CD4-positive, alpha-beta T cell (primary cell): ENCODE measurements at regions not wholly inside any gene's neighbourhood (a gene's known extent, or its start where the extent isn't known, plus 50 kb on each side); places are given as distances from the start of the nearest gene placed in this dataset.

Experiments
- ATAC-seq: fragments of 200-7000 bp; cut with Tn5 transposase; one replicate; pipeline ENCODE4 v1.10.0; 2022; ENCODE audit warnings: mild to moderate bottlenecking; ENCODE audit not compliant: poor library complexity
- CTCF ChIA-PET: fragments of 350-600 bp; sonication (Branson Sonifier 250); formaldehyde crosslinking; loops from one replicate; lab custom pipeline; 2021; ENCODE audit warnings: antibody characterized with exemption, inconsistent platforms; lab: Charles Lee
- POLR2A ChIA-PET: fragments of 350-600 bp; sonication (Branson Sonifier 250); formaldehyde crosslinking; loops from one replicate; lab custom pipeline; 2021; ENCODE audit warnings: antibody characterized with exemption, inconsistent platforms; lab: Charles Lee
- DNase-seq, 14 experiments: peaks; one replicate each; pipeline ENCODE4 v3.0.0-alpha.2; 2013 to 2020; ENCODE audit warnings: mixed read lengths in 2 of 14
- H3K27ac ChIP-seq, 2 donors: one replicate each; pipeline versions ENCODE4 v1.5.1 to v1.7.0; 2013; ENCODE audit warnings: low read length in 2 of 2, low read depth in 1 of 2, mild to moderate bottlenecking in 1 of 2
- H3K27me3 ChIP-seq, 2 experiments: 1 replicate in 1 of 2; 2 replicates in 1 of 2; pipeline versions ENCODE4 v1.6.1 to v1.7.0; 2013; ENCODE audit warnings: low read length in 2 of 2, control low read depth in 1 of 2, mild to moderate bottlenecking in 1 of 2, moderate library complexity in 1 of 2; ENCODE audit not compliant: insufficient read depth in 2 of 2, control insufficient read depth in 1 of 2
- H3K36me3 ChIP-seq: one replicate; pipeline ENCODE4 v1.6.1; 2013; ENCODE audit warnings: low read length, control low read depth; ENCODE audit not compliant: insufficient read depth
- H3K4me1 ChIP-seq: one replicate; pipeline ENCODE4 v1.6.1; 2013; ENCODE audit warnings: low read length, control low read depth; ENCODE audit not compliant: insufficient read depth
- H3K4me3 ChIP-seq: one replicate; pipeline ENCODE4 v1.5.1; 2013; ENCODE audit warnings: mild to moderate bottlenecking, low read length, moderate library complexity
- H3K9me3 ChIP-seq, 2 experiments: 1 replicate in 1 of 2; 2 replicates in 1 of 2; pipeline versions ENCODE4 v1.6.1 to v1.7.0; 2013; ENCODE audit warnings: low read length in 2 of 2, mild to moderate bottlenecking in 2 of 2, control low read depth in 1 of 2, moderate library complexity in 1 of 2; ENCODE audit not compliant: control insufficient read depth in 1 of 2, insufficient read depth in 1 of 2
- H3K27ac Mint-ChIP-seq: one replicate; pipeline ENCODE4 v1.8.0; 2020; ENCODE audit warnings: mixed read lengths
- H3K27me3 Mint-ChIP-seq: one replicate; pipeline ENCODE4 v1.8.0; 2021; ENCODE audit warnings: mixed read lengths
- H3K36me3 Mint-ChIP-seq: one replicate; pipeline ENCODE4 v1.8.0; 2021; ENCODE audit warnings: low read depth, mixed read lengths
- H3K4me1 Mint-ChIP-seq: one replicate; pipeline ENCODE4 v1.8.0; 2021; ENCODE audit warnings: low read depth, mixed read lengths
- H3K4me3 Mint-ChIP-seq: one replicate; pipeline ENCODE4 v1.8.0; 2020; ENCODE audit warnings: mild to moderate bottlenecking, mixed read lengths
- H3K9me3 Mint-ChIP-seq: one replicate; pipeline ENCODE4 v1.8.0; 2020; ENCODE audit warnings: mixed read lengths
- CTCF ChIP-seq: fragments of 200-600 bp; IDR thresholded peaks from one replicate; pipeline ENCODE4 v1.8.0; 2022; ENCODE audit warnings: antibody characterized with exemption, mild to moderate bottlenecking
- intact Hi-C, 2 experiments: fragments of 100-400 bp; cut with DNase I in 1 of 2; cut with micrococcal nuclease in 1 of 2; formaldehyde crosslinking; loops; one replicate each; pipeline versions ENCODE4 v1.15.1 to v1.9.0; 2023 to 2025; cut with DNase I, micrococcal nuclease

- no peak overlapping the region for H3K4me3 Mint-ChIP-seq
- H3K4me3 ChIP-seq, result no peak overlapping the region
- ChIA-PET CTCF (no interaction called here), POLR2A (no interaction called here)
- H3K4me1 Mint-ChIP-seq, result no peaks in the 10 kb centered on the region
- no peaks in the 10 kb centered on the region for H3K4me1 ChIP-seq
- no peak overlapping the region for H3K27ac ChIP-seq
- H3K36me3 ChIP-seq, result no peaks in the 10 kb centered on the region
- ATAC-seq (no peak), DNase-seq (no peak)
- no peak overlapping the region for H3K27ac Mint-ChIP-seq
- intact Hi-C loops, result loop anchor here in 1 of 2 experiments (5.0 kb wide), 1 partner anchor 131 kb away; no protein-coding TSS in a partner anchor
- no peaks in the 10 kb centered on the region for H3K27me3 ChIP-seq
- no peak for TF ChIP-seq CTCF
- no peaks in the 10 kb centered on the region for H3K36me3 Mint-ChIP-seq
- H3K9me3 ChIP-seq, result peaks cover 0 to 10% of the 10 kb centered on the region in 2 experiments
- no peaks in the 10 kb centered on the region for H3K27me3 Mint-ChIP-seq
- H3K9me3 Mint-ChIP-seq, result no peaks in the 10 kb centered on the region
Measured at GRCh38 chr10:124256151-124256550, 162.6 kb downstream of the OAT start.

- H3K27ac Mint-ChIP-seq, result no peak overlapping the region
- no peak for DNase-seq
- Histone ChIP-seq H3K27me3 (no peaks in the 10 kb centered on the region), H3K4me1 (no peaks in the 10 kb centered on the region), H3K36me3 (no peaks in the 10 kb centered on the region), H3K9me3 (peaks cover 0 to 10% of the 10 kb centered on the region in 2 experiments), H3K27ac (no peak overlapping the region), H3K4me3 (no peak overlapping the region)
- TF ChIP-seq CTCF, result no peak
- no peak overlapping the region for H3K4me3 Mint-ChIP-seq
- H3K9me3 Mint-ChIP-seq, result no peaks in the 10 kb centered on the region
- ChIA-PET CTCF (no interaction called here), POLR2A (interaction anchor here (0.5 kb wide), 1 partner anchor 17 kb away, joined by 3 read pairs; no protein-coding TSS in a partner anchor)
- intact Hi-C loops, result loop anchor here in 1 of 2 experiments (5.0 kb wide), 1 partner anchor 132 kb away; no protein-coding TSS in a partner anchor
- no peaks in the 10 kb centered on the region for H3K4me1 Mint-ChIP-seq
- H3K36me3 Mint-ChIP-seq, result no peaks in the 10 kb centered on the region
- no peak for ATAC-seq
- H3K27me3 Mint-ChIP-seq, result no peaks in the 10 kb centered on the region
Measured at GRCh38 chr10:124255556-124255955, 162.2 kb upstream of the CHST15 start.

- intact Hi-C loops, result no loop called here
- no peaks in the 10 kb centered on the region for H3K36me3 Mint-ChIP-seq
- Histone ChIP-seq H3K27ac (no peak overlapping the region), H3K4me3 (no peak overlapping the region), H3K4me1 (no peaks in the 10 kb centered on the region), H3K36me3 (no peaks in the 10 kb centered on the region), H3K27me3 (no peaks in the 10 kb centered on the region), H3K9me3 (peaks cover 0 to 6% of the 10 kb centered on the region in 2 experiments)
- H3K27me3 Mint-ChIP-seq, result no peaks in the 10 kb centered on the region
- TF ChIP-seq CTCF, result no peak
- H3K9me3 Mint-ChIP-seq, result no peaks in the 10 kb centered on the region
- H3K4me3 Mint-ChIP-seq, result no peak overlapping the region
- no peaks in the 10 kb centered on the region for H3K4me1 Mint-ChIP-seq
- POLR2A ChIA-PET, result no interaction called here
- no peak for DNase-seq
- CTCF ChIA-PET, result no interaction called here
- ATAC-seq, result no peak
- no peak overlapping the region for H3K27ac Mint-ChIP-seq
Measured at GRCh38 chr10:124254490-124254889, 161.1 kb upstream of the CHST15 start.
